HEK293T (cell line): ENCODE measurements at regions not wholly inside any gene's neighbourhood (a gene's known extent, or its start where the extent isn't known, plus 50 kb on each side); places are given as distances from the start of the nearest gene placed in this dataset.

ENCODE experiments used
- BHLHE40 ChIP-seq: fragments of 450-650 bp; IDR thresholded peaks from 2 replicates; pipeline ENCODE4 v1.6.1; 2016; ENCODE audit warnings: mild to moderate bottlenecking, moderate library complexity, borderline replicate concordance
- FOXA1 ChIP-seq: fragments of 450-650 bp; IDR thresholded peaks from 2 replicates; pipeline ENCODE4 v1.6.1; 2016; ENCODE audit warnings: mild to moderate bottlenecking
- FOXK2 ChIP-seq: fragments of 450-650 bp; IDR thresholded peaks from 2 replicates; pipeline ENCODE4 v1.6.1; 2016; ENCODE audit warnings: mild to moderate bottlenecking
- FOXM1 ChIP-seq: fragments of 450-650 bp; IDR thresholded peaks from 2 replicates; pipeline ENCODE4 v1.6.1; 2017; ENCODE audit warnings: mild to moderate bottlenecking, borderline replicate concordance
- HDGF ChIP-seq: fragments of 450-650 bp; IDR thresholded peaks from 2 replicates; pipeline ENCODE4 v1.6.1; 2017; ENCODE audit warnings: antibody characterized with exemption, borderline replicate concordance
- L3MBTL2 ChIP-seq: fragments of 450-650 bp; conservative IDR thresholded peaks from 2 replicates; pipeline ENCODE4 v1.6.1; 2016; ENCODE audit warnings: mild to moderate bottlenecking
- NFRKB ChIP-seq: fragments of 450-650 bp; IDR thresholded peaks from 2 replicates; pipeline ENCODE4 v1.6.1; 2016; ENCODE audit warnings: mild to moderate bottlenecking, moderate library complexity
- SP1 ChIP-seq: fragments of 450-650 bp; IDR thresholded peaks from 2 replicates; pipeline ENCODE4 v1.6.1; 2017
- TARDBP ChIP-seq: fragments of 450-650 bp; IDR thresholded peaks from 2 replicates; pipeline ENCODE4 v1.6.1; 2016

GRCh38 chr4:159430896-159431295 lies 328.0 kb downstream of the RAPGEF2 start:
- no peak for TF ChIP-seq FOXM1
- no peak for TF ChIP-seq HDGF
- TF ChIP-seq FOXK2, result no peak
- TF ChIP-seq SP1, result no peak
- no peak for TF ChIP-seq TARDBP
- TF ChIP-seq FOXA1, result no peak
- TF ChIP-seq L3MBTL2, result no peak
- no peak for TF ChIP-seq BHLHE40
- no peak for TF ChIP-seq NFRKB
